NCI-H1694 (cell line): ENCODE measurements at regions not wholly inside any gene's neighbourhood (a gene's known extent, or its start where the extent isn't known, plus 50 kb on each side); places are given as distances from the start of the nearest gene placed in this dataset.

Experiments
- DNase-seq: peaks from one replicate; lab custom pipeline; 2025; lab: John Stamatoyannopoulos, UW

GRCh38 chr22:26847046-26847445 lies 189.7 kb downstream of the MIAT start:
- no peak for DNase-seq

GRCh38 chr22:26847816-26848215 lies 190.4 kb downstream of the MIAT start:
- no peak for DNase-seq

- DNase-seq = no peak
Measured at GRCh38 chr22:26848244-26848920, 191.0 kb downstream of the MIAT start.

GRCh38 chr22:26849575-26849974 lies 192.2 kb downstream of the MIAT start:
- no peak for DNase-seq

GRCh38 chr22:26851125-26851524 lies 193.7 kb downstream of the MIAT start:
- DNase-seq = no peak

GRCh38 chr22:26852176-26852575 lies 194.8 kb downstream of the MIAT start:
- no peak for DNase-seq

GRCh38 chr22:26853071-26853470 lies 195.7 kb downstream of the MIAT start:
- no peak for DNase-seq

- DNase-seq = no peak
Measured at GRCh38 chr22:26853495-26853894, 196.1 kb downstream of the MIAT start.

GRCh38 chr22:26857169-26857568 lies 199.8 kb downstream of the MIAT start:
- DNase-seq = no peak

GRCh38 chr22:26860301-26860700 lies 202.9 kb downstream of the MIAT start:
- no peak for DNase-seq

- no peak for DNase-seq
Measured at GRCh38 chr22:26865021-26865420, 207.6 kb downstream of the MIAT start.

GRCh38 chr22:26883393-26883792 lies 226.0 kb downstream of the MIAT start:
- no peak for DNase-seq

GRCh38 chr22:26884921-26885320 lies 227.5 kb downstream of the MIAT start:
- no peak for DNase-seq

GRCh38 chr22:26885441-26886261 lies 228.3 kb downstream of the MIAT start:
- DNase-seq = no peak

GRCh38 chr22:26887456-26887855 lies 230.1 kb downstream of the MIAT start:
- no peak for DNase-seq

- DNase-seq = no peak
Measured at GRCh38 chr22:26887916-26888315, 230.5 kb downstream of the MIAT start.

GRCh38 chr22:26888887-26889286 lies 231.5 kb downstream of the MIAT start:
- no peak for DNase-seq

- no peak for DNase-seq
Measured at GRCh38 chr22:26889802-26890201, 232.4 kb downstream of the MIAT start.

GRCh38 chr22:26890870-26891269 lies 233.5 kb downstream of the MIAT start:
- DNase-seq = peak; percentile 28

GRCh38 chr22:26891429-26891828 lies 234.0 kb downstream of the MIAT start:
- DNase-seq = no peak

- peak; percentile 75 for DNase-seq
Measured at GRCh38 chr22:26892166-26893041, 235.0 kb downstream of the MIAT start.
